ENCODE measurements at regions not wholly inside any gene's neighbourhood (a gene's known extent, or its start where the extent isn't known, plus 50 kb on each side); places are given as distances from the start of the nearest gene placed in this dataset.

- H3K9me3 ChIP-seq, result no peaks in the 10 kb centered on the region
- no peak overlapping the region for H3K27ac ChIP-seq
- no peak for TF ChIP-seq POLR2A (IDR thresholded peaks at IDR 0.05)
- no peaks in the 10 kb centered on the region for H3K4me1 ChIP-seq
- no peaks in the 10 kb centered on the region for H3K27me3 ChIP-seq (replicated peaks in 1 of 7)
- H3K36me3 ChIP-seq, result no peaks in the 10 kb centered on the region
- WGBS, 5 donors, result 70 to 86% (median 81%) methylated on average over 5 of the region's 5 CpGs
- no peak overlapping the region for H3K4me3 ChIP-seq
- intact Hi-C loops (cut with DNase I; ENCODE audit: low total_unique reads), result no loop called here
- DNase-seq, result no peak
These were observed 331.1 kb downstream of the DOK5 start for GRCh38 chr20:54806462-54806861.

DNA sequence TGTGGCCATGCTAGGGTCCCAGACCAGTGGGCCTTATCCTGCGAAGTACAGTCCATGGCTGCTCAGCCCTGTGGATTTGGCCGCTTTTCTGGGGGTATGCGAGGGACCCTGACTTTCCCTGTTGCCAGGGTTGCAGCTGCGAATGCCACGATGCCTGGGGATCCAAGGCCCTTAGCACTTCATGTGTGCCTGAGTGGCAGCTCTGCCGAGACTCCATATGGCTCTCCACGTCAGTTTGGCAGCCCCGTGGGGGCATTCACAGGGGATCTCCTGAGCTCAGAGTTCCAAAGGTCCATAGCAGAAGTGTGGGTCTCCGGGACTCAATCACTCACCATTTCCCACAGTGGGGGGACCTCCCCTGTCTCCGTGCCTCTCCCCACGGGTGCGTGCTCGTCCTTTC lies 319.5 kb downstream of the DOK5 start:
- TF ChIP-seq POLR2A (IDR thresholded peaks at IDR 0.05), result no peak
- no peak for TF ChIP-seq POLR2AphosphoS5 (IDR thresholded peaks at IDR 0.05)
- no peak for TF ChIP-seq CTCF (IDR thresholded peaks at IDR 0.05 in 8 of 11, conservative IDR thresholded peaks at IDR 0.05 in 3 of 11)
- DNase-seq, result no peak
- H3K4me3 ChIP-seq, result no peak overlapping the region
- no peaks in the 10 kb centered on the region for H3K27me3 ChIP-seq (replicated peaks in 1 of 7)
- H3K27ac ChIP-seq, result no peak overlapping the region
- H3K4me1 ChIP-seq, result no peaks in the 10 kb centered on the region
- intact Hi-C loops (cut with DNase I; ENCODE audit: low total_unique reads), result no loop called here
- WGBS, 5 donors, result 87 to 93% (median 88%) methylated on average over 11 to 13 of the region's 13 CpGs
- no peaks in the 10 kb centered on the region for H3K36me3 ChIP-seq
- H3K9me3 ChIP-seq, result peaks cover 0 to 25% (median 3%) of the 10 kb centered on the region in 8 donors

GRCh38 chr20:54794110-54794509 lies 318.7 kb downstream of the DOK5 start:
- Histone ChIP-seq H3K27me3 (replicated peaks in 1 of 7) (no peaks in the 10 kb centered on the region), H3K4me1 (no peaks in the 10 kb centered on the region), H3K36me3 (no peaks in the 10 kb centered on the region), H3K4me3 (no peak overlapping the region), H3K27ac (no peak overlapping the region), H3K9me3 (peaks cover 0 to 33% (median 6%) of the 10 kb centered on the region in 8 donors)
- TF ChIP-seq POLR2AphosphoS5 (IDR thresholded peaks at IDR 0.05) (no peak), CTCF (IDR thresholded peaks at IDR 0.05 in 8 of 11, conservative IDR thresholded peaks at IDR 0.05 in 3 of 11) (no peak)
- DNase-seq, result no peak
- intact Hi-C loops (cut with DNase I; ENCODE audit: low total_unique reads), result no loop called here
- WGBS, 5 donors, result 72 to 91% (median 81%) methylated on average over 1 to 6 of the region's 6 CpGs

- peaks cover 0 to 40% (median 12%) of the 10 kb centered on the region in 8 donors for H3K9me3 ChIP-seq
- H3K36me3 ChIP-seq, result no peaks in the 10 kb centered on the region
- no peaks in the 10 kb centered on the region for H3K27me3 ChIP-seq (replicated peaks in 1 of 7)
- TF ChIP-seq POLR2A (IDR thresholded peaks at IDR 0.05), result no peak
- no peak for TF ChIP-seq POLR2AphosphoS5 (IDR thresholded peaks at IDR 0.05)
- no peak for TF ChIP-seq CTCF (IDR thresholded peaks at IDR 0.05 in 8 of 11, conservative IDR thresholded peaks at IDR 0.05 in 3 of 11)
- intact Hi-C loops (cut with DNase I; ENCODE audit: low total_unique reads), result no loop called here
- no peak overlapping the region for H3K4me3 ChIP-seq
- H3K27ac ChIP-seq, result no peak overlapping the region
- H3K4me1 ChIP-seq, result no peaks in the 10 kb centered on the region
- DNase-seq, result no peak
- 76 to 89% (median 86%) methylated on average over 8 to 9 of the region's 9 CpGs for WGBS, 5 donors
These were observed 318.0 kb downstream of the DOK5 start for GRCh38 chr20:54793291-54793992.

Data from spleen (tissue), 11 donors.